Epidermal melanocyte (primary cell): ENCODE measurements at regions not wholly inside any gene's neighbourhood (a gene's known extent, or its start where the extent isn't known, plus 50 kb on each side); places are given as distances from the start of the nearest gene placed in this dataset.

Experiments
- DNase-seq: peaks from one replicate; pipeline ENCODE4 v3.0.0; 2011; ENCODE audit warnings: low spot score; ENCODE audit not compliant: insufficient read length

DNA sequence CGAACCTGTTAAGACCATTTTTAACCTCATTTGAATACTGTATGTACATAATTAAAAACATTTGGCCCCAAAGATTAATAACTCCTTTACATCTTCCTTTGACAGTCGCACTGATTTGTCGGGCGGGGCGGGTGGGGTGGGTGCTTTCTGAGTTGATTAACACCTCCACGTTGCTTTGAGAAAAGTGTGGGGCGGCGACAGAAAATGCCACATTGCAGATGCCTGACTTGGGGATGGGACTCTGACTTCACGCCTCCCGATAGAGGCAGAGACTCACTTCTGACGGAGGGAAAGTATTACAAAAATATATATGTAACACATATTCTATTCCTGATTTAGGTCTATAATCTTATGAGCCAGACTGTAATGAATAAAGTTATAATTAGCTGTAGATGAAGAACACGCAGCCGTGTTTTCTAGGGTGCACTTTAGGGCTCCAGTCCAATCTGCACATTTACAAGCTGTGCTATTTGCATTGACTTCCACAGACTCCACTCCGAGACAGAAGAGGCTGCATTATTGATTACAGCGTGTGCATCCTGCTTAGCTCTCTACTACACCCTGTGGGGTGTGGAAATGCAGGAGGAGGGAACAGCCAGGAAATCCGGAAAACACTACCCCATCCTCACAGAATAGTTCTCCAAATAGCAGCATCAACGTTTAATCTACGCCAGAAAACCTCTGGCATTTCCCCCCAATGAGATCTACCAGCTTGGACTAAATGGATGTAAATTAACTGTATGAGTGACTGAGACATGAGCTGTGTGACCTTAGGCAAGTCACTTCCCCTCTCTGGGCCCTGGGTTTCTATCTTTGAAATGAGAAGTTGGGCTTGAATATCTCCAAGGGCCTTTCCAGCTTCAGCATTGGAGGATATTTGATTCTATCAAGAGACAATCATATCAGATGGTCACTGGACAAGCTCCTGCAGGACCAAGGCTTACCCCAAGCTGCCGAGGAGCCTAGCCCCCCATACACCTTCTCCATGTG lies 308.0 kb downstream of the RRAGC start:
- DNase-seq, result no peak

DNA sequence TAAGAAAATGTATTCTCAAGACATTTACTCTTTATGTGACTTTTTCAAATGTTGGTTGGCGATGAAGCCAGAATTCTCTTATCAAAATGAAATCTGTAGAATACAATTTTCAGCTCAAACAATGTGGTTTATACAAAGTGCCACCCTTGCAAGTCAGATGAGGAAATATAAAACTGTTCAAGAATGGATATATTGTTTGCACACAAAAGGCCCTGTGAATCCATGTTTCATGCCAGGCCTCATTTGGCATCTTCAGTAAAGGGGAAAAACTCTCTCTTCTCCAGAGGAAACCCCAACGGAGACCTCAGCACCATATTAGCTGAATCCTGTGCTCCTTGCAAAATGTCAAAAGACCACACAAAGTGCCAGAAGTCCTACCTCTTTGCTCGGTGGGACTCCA lies 310.4 kb downstream of the RRAGC start:
- no peak for DNase-seq

DNA sequence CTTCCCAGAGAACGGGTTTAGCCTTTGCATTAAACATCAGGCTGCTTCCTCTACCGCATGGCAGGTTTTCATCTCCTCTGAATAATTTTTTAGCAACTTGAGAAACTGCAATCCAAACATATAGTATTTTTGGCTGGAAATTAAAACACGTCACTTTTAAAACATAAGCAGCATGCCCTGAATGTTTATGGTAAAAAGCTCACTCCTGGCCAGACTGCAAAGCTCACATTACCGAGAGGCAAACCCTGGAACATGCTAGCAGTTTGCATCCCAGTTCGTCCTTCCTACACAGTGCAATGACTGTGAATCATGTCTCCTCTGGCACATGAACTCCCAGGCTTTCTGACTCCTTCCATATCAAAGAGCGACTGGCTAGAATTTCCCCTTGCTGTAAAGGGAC lies 312.3 kb downstream of the RRAGC start:
- no peak for DNase-seq

- DNase-seq, result no peak
These were observed 312.9 kb downstream of the RRAGC start for GRCh38 chr1:38546636-38547035.

DNA sequence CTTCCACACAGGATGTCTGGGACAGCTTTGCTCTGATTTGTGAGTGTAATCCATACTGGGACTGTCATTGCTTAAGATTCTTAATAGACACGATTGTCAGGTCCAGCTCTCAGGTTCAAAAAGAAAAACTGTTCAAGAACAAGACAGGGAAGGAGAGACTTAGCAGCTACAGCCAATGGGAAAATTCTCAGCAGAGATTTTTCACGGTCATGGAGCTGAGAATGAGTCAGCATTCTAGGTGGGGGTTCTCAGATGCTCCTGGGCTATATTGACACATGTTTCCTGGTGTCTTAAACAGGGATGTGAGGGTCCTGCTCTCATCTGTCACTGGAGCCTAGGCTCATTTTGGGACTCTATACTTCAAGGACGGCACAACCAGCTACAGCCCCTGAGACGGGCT lies 318.3 kb downstream of the RRAGC start:
- no peak for DNase-seq

GRCh38 chr1:38539931-38540330 lies 319.6 kb downstream of the RRAGC start:
- no peak for DNase-seq

GRCh38 chr1:38538834-38539233 lies 320.7 kb downstream of the RRAGC start:
- no peak for DNase-seq

DNA sequence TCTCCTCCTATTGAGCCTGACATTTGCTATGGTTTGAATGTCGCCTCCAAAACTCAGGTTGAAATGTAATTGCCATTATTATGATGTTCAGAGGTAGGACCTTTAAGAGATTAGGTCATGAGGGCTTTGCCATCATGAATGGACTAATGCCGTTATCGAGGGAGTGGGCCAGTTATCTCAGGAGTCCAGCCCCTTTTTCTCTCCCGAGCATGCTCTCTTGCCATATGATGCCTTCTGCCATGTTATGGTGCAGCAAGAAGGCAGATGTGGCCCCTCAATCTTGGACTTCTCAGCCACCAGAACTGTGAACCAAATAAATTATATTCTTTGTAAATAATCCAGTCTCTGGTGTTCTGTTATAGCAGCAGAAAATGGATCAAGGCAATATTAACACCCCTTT lies 323.5 kb downstream of the RRAGC start:
- no peak for DNase-seq

DNA sequence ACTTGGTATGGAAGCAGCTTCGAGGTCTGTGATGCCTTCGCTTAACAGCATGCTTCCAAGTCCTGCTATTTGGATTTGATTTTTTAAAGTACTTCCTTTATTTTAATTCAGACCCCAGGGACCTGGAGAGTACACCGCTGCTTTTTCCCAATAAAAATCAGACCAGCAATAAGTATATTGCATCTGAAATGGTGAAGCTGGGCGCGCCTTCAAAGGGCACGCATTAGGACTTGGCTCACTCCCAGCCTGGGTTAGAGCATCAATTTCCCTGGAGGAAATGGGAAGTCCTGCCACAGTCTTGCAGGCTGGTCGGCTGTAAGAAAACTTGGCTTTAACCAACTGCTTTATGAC lies 325.1 kb downstream of the RRAGC start:
- no peak for DNase-seq

DNA sequence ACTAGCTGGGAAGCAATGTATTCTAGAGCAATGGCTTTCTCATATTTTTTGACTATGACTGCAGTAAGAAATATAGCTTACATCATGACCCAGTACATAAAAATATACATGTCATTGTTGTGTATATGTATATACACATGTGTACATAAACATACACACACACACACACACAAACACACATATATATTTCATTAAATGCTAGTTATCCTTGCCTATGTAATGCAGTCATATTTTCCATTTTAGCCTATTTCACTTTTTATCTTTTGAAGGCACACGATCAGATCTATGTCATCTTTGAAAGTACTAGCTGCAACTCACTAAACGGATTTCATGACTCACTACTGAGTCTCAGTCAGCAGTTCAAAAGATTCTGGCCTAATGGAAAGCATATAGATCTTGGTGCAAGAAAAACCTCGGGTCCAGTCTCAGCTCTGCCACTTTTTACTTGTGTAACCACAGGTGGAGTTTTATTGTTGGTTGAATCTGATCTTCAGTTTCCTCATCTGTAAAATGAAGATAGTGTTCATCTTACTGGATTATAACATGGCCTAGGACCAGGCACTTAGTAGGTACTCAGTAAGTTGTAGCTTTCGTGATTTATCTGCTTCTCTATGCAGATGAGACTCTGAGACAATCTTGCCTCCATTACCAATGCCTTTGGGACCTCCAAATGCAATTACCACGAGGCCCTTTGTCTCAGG lies 325.6 kb downstream of the RRAGC start:
- DNase-seq, result no peak

DNA sequence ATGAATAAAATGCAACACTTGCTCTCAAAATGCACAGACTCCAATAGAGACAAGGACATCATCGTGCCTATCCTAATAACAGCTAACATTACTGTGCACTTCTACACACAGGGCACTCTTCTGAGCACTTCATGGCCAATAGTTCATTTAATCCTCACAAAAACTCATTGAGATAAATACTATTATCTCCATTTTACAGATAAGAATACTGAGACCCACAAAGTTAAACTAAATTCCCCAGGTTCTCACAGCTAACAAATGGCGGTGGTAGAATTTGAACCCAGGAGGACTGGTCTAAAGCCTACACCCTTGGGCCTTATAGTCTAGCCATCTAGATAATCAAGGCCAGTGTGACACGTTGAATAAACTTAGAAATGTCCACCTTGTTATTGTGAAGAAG lies 328.6 kb downstream of the RRAGC start:
- no peak for DNase-seq

DNA sequence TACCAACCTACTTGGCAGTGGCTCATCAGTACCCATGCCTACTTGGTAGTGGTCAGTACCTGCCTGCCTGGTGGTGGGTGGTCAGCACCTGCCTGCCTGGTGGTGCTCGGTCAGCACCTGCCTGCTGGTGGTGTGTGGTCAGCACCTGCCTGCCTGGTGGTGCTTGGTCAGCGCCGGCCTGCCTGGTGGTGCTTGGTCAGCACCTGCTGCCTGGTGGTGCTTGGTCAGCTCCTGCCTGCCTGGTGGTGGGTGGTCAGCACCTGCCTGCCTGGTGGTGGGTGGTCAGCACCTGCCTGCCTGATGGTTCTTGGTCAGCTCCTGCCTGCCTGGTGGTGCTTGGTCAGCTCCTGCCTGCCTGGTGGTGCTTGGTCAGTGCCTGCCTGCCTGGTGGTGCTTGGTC lies 329.6 kb downstream of the RRAGC start:
- DNase-seq, result no peak

- no peak for DNase-seq
These were observed 330.2 kb downstream of the RRAGC start for GRCh38 chr1:38529391-38529790.

DNA sequence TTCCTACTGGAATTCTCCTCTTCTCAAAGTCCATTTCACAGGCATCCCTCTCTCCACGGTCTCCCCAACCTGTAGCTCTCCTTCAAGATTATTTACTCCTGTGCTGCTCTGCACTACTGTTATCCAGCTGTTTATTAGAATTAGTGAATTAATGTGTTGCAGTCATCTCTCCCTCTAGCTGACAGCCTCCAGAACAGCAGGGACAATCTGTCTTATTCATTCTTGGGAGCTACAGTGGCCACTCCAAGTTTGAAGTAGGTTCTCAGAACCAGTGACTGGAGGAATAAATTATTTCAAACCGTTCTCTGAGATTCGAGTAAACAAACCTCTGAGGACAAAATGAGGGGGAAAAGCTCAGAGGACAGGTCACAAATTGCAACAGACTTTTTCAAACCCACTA lies 330.9 kb downstream of the RRAGC start:
- no peak for DNase-seq

- no peak for DNase-seq
These were observed 332.1 kb downstream of the RRAGC start for GRCh38 chr1:38527373-38527966.

DNA sequence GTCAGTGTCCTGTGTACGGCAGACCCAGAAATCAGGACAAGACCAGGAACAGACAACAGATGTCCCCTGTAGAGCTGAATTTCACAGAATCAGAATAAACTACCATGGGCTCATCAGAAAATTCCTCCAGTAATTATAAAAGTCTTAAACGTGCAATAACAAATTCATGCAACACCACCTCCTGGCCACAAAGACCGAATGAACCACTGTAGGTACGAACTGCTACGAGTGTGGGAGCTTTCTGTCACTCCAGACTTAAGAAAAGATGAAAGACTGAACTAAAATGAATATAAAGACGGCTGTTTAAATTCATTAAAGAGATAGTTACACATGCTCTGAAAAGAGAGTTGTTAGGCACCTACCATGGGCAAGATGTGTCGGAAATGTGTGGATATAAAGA lies 333.5 kb downstream of the RRAGC start:
- DNase-seq, result no peak

- DNase-seq, result no peak
These were observed 334.1 kb downstream of the RRAGC start for GRCh38 chr1:38525343-38526043.

DNA sequence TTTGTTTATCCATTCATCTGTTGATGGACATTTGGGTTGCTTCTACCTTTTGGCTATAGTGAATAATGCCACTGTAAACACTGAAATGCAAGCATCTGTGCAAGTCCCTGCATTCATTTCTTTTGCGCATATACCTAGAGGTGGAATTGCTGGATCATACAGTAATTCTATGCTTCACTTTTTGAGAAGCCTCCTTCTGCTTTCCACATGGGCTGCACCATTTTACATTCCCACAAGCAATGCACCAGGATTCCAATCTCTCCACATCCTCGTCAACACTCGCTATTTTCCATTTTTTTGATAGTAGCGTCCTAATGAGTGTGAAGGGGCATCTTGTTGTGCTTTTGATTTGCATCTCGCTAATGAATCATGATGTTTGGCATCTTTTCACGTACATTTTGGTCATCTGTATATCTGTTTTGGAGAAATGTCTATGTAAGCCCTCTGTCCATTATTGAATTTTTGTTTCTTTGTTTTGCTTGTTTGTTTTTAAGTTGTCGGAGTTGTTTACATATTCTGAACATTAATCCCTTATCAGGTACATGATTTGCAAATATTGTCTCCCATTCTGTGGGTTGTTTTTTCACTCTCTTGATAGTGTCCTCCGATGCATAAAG lies 335.4 kb downstream of the RRAGC start:
- no peak for DNase-seq

DNA sequence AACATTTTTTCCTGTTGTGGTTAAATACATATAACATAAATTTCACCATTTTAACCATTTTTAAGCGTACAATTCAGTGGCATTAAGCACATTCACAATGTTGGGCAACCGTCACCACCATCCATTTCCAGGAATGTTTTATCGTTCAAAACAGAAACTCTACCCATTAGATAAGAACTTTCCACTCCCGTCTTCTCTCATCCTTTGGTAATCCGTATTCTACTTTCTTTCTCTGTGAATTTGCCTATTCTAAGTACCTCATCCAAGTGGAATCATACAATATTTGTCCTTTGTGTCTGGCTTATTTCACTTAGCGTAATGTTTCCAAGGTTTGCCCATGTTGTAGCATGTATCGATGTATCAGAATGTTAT lies 336.0 kb downstream of the RRAGC start:
- no peak for DNase-seq

DNA sequence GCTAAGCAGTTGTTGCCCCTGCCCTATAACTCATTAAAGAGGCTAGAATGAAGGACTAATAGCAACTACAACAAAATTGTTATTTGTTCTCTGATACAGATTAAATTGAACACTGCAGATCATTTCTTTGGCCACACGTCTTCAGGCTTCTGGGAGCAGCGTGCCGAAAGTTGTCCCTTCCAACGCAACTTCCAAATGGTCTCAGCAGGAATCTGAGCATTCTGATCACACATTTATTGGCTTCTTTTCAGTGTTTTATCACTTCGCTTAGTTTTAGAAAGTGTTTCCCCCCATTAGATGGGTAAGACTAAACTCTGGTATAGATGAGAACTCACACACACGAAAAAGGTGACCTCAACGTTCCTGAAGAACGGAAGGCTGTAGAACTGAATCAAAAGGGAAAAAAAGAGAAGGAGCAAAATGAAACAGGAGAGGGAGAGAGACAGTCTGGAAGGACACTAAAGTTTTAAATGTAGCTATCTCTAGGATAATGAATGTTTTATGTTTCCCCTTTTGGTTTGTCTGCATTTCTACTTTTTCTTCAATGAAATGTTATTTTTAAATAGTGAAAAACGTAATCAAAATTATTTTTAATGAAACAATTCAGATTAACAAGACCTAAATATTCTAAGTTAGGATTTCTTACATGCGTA lies 336.5 kb downstream of the RRAGC start:
- no peak for DNase-seq

DNA sequence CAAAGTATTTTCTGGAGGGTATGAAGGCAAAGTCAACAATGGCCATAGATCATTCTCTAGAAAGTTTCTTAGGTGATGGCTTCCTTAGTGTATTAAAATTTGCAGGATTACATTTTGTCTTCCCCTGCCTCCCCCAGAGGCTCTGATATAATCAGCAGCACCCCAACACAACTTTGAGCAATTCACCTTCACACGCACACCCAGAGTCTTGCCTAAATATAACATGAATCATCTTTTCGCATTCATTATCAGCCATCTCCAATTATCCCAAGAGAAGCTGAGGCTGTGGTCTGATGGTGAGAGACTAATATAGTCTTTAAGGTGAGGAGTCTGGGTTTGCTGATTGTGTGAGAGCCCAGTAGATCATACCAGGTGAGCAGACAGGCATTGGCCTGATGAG lies 343.0 kb downstream of the RRAGC start:
- DNase-seq, result no peak
